PC-3 (cell line): ENCODE measurements at regions not wholly inside any gene's neighbourhood (a gene's known extent, or its start where the extent isn't known, plus 50 kb on each side); places are given as distances from the start of the nearest gene placed in this dataset.

Source experiments
- CTCF ChIP-seq: fragments of 300-600 bp; sonication (generic); conservative IDR thresholded peaks from 2 replicates; pipeline ENCODE4 v1.5.1; 2017; ENCODE audit warnings: antibody characterized with exemption, low read depth, mild to moderate bottlenecking, low read length
- EZH2 ChIP-seq: fragments of 300-600 bp; sonication (generic); IDR thresholded peaks from one replicate; pipeline ENCODE4 v1.6.1; 2017; ENCODE audit warnings: antibody characterized with exemption, mild to moderate bottlenecking, low read length; ENCODE audit not compliant: unreplicated experiment

- no peak for TF ChIP-seq CTCF
- TF ChIP-seq EZH2, result no peak
Measured at GRCh38 chr2:238509151-238509835, 82.6 kb downstream of the ASB1 start.
